GM21528 (cell line): ENCODE measurements at regions not wholly inside any gene's neighbourhood (a gene's known extent, or its start where the extent isn't known, plus 50 kb on each side); places are given as distances from the start of the nearest gene placed in this dataset.
A peak's percentile ranks its signal among the peaks of the same experiment; 100 is the strongest.

Experiments
- ATAC-seq: cut with Tn5 transposase; IDR thresholded peaks from one replicate; pipeline ENCODE4 v1.9.1; 2021; ENCODE audit warnings: mild to moderate bottlenecking, moderate library complexity; ENCODE audit not compliant: unreplicated experiment, low FRiP score

DNA sequence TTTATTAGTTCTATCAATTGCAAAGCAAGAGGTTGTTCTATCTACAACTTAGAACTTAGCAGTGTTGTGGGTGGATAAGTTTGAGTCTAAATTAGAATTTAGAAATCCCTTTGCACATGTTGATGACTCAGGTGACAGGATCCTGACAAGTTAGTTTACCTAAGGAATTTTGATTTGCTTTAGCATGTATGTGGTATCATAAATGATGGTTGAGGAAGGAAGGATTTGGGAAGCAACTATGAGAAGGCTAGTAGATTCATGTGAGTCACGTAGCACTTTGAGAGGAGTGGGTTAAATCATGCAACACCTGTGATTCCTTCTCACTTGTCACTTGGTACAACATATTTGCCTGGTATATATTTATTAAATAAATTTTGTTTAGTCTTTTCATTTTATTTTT lies 223.7 kb upstream of the USP25 start:
- no peak for ATAC-seq

DNA sequence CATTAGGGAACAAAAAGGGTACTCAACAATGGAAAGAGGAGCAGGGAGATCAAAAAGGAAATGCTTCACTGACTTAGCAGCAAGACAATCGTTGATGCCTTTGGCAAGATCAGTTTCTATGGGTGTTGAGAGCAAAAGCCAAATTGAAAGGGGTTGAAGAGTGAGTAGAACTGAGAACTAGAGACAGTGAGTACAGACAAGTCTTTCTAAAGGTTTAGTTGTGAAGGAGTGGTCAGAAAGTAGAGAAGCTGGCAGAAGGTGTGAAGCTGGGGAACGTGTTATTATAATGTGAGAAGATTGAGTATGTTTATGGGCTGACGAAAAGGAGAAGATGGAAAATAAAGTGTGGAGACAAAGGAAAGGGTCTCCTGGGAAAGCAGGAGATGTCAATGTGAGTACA lies 221.2 kb upstream of the USP25 start:
- no peak for ATAC-seq

DNA sequence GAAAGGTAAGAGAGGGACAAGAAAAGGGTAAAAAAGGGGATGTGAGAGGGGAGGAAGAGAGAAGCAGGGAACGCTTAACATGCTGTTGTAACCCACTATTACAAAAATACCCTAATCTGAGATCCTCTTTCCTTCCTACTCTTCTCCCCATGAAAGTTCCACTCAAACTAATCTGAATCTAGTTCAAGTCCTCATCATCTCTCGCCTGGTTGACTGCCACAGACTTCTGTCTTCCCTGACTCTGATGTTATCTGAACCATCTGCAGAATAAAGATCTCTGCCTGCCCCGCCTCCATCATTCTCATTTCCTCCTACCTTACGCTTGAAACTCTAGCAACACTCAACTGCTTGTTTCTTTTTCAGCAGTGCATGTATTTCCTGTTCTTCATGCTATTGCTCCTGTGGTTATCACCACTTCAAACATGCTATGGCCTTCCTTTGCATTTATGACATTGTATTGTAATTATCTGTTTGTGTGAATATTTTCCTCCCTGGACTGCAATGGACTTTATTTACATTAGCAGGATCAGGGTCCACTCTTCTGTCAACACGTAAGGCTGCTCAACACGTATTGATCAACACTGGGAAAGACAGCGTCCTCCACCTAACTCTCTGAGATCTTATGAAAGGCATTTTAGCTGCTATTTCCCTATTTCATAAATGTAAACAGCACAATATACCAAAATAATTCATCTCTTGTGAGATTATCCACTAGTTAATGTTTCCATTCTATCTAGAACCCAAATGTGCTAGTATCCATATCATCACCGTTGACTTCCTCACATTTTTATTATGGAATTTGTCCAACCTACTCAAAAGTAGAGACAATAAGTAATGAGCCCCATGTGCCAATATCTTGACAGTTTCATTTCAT lies 215.5 kb upstream of the USP25 start:
- peak; percentile 99 for ATAC-seq

DNA sequence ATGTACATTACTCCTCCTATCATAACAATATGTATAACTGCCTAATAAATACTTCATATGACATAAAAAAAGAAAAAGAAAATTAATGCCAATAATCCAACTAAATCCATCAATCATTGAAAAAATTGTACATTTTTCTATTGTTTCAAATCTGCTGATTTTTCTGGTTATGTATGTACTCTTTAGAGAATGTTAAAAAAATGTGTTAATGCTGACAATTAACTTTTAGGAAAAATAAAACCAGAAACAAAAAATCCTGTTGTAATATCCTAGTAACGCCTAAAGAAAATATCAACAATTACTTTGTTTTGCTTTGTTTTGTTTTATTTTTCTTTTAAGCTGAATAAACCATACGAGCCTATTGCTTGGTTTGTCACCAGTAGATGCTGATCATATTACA lies 213.9 kb upstream of the USP25 start:
- no peak for ATAC-seq

DNA sequence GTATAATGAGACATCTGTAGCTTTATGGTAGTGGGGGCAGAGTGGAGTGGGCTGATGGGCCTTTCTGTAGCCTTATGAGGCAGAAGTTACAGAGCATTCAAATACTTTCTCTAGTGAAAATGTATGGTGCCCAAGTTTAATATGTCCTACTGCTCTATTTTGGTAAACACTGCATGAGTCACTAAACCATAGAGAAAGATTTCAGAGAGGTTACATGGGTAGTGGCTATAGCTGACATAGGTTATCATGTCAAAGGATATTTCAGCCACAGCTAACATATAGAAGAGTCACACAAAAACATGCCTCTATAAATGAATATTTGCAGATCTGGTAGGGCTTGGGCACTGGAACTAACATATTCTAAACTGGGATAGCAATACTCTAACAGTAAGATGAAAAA lies 212.4 kb upstream of the USP25 start:
- no peak for ATAC-seq

DNA sequence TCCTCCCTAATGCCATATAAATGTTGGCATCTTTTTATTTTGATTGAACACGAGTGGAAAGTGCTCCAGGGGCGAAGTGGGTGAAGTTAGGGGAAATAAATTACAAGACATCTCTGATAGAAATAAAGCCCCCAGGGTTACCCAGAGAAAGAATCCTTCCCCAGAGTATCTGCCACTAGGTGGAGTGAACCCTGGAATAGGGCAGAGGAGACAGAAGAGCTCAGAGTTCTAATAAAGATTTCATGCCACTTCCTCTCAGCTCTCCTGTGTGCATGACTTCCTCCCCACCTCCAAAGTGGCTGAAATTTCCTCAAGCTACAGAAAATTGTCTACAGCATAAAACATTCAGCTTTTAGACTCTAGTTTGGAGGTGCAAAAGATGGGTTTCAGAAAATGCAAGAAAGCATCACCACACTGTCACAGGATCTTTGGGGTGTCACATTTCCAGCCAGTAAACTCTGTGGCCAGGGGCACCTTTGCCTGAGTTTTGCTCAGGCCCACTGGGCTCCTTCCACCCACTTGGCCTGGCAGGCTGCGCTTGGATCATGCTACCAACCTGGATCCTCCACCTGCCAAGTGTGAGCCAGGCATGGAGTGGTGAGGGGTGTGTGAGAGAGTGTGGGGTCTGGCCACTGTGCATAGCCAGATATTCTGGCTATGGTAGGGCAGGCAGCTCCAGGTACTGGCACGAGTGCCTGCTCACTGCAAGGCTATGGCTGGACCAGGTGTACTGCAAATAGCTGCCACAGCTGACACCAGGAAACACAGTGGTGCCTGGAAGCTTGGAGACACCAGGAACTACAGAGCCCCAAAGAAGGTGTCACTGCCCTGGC lies 208.8 kb upstream of the USP25 start:
- no peak for ATAC-seq

DNA sequence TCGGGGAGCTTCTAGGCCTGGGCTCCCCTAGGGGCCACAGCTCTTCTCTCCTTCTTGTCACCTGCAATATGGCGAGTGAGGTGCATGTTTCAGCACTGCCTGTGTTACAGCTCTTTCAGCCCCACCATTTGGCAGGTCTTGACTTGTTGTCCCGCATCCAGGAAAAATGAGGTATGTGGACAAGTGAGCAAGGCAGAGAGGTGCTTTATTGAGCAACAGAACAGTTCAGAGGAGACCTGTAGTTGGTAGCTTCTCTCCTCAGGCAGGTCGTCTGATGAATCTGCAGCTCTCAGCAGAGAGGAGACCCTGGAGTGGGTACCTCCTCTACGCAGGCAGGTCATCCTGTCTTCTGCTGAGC lies 208.2 kb upstream of the USP25 start:
- no peak for ATAC-seq

DNA sequence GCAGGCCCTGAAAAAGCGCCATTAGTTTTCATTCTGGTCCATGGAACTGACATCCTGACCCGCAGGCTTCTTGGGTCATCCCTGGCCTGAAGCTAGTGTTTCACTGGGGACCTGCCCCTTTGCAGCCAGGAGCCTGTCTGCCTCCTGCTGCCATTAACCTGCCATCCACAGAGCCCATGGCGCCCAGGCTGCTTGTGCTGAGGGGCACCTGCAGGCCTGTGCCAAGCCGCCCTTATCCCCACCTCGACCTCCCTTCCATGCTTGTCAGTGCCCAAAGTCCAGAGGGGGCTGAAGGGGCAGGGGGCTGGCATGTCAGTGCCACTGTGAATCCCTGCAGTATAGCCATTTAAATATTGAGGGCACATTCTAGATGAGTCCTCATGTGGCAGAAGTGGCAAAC lies 207.6 kb upstream of the USP25 start:
- ATAC-seq: no peak

DNA sequence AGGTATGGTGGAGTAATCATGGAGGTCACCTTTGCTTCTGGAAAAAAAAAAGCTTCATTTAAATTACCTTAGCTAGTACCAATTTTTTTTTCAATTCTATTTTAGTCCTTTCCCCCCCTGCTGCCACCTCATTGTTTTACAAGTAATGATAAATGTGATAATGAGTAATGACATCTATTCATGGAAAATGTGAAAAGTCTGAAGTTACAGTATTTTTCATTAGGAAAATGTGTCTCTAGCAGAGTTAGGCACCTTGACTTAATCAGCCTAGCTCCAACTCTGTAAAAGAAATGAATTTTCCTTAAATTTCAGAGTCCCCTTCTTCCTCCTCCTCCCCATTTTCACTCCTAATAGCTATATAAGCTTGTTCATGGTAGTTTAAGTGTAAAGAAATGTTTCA lies 204.9 kb upstream of the USP25 start:
- ATAC-seq: no peak

DNA sequence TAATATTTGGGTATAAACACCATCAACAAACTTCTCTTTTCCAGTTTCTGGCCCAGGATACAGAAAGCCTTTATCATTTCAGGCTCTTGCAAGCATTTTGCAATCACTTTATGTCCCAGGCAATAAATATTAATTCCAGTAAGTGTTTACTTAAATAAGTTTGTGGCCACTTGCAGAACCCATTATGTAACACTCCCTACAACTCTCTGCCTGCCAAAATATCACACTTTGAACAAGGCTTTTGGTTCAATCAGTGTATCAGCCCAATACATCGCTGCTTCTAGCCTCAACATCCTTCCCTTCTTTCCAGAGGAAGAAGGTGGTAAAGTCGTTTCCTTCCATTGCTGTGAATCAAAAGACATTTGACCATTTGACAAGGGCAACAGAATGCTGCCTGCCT lies 203.0 kb upstream of the USP25 start:
- no peak for ATAC-seq

DNA sequence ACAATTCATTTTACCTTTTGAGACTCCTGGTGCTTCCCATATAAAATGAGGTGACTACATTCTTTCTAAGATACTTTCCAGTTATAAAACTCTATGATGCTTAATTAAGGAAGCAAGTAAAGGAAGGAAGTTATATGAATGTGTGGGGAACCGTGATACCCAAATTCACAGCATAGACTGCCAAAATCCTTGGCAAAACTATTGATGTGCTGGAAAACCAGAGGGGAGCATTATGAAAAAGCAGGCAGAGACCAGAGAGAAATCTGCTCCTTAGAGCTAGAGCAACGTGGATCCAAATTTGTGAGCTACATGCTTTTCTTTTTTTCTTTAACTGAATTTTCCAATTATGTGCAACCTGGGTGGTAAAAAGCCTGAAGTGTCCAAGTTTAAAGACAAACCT lies 201.4 kb upstream of the USP25 start:
- ATAC-seq: no peak

DNA sequence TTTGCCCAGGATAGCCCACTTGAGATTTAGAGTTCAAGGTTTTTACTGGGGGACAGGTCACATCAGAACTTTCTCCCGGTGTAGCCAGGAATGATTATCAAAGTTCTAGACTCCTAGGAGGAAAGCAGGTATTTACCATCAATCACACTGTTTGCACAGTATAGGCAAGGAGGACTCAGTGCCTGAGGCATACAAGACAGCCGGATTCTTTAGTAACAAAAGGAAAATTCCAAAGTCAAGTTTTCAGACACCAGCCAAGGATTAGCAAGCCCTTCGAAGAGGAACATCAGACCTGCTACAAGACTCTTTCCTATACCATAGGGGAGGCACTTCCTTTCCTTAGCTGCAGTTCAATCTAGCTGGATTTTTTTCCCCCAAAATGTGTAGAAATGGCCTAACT lies 197.8 kb upstream of the USP25 start:
- ATAC-seq: no peak

DNA sequence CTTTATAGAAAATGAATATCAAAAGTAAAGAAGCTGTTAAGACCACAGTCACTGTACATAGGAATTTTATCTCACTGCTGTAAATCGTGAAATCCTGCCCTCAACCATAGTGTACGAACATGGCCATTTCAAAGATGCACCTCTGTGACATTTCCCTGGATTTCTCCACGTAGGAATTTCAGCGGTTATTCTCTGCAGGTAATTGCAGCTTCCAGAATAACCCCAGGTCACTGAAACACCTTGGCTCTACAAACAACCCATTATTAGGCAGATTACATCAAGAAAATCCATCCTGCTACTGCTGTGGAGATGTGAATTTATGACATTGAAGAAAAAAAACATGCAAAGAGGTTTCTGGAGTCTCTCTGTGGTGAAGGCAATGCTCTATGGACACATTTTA lies 196.2 kb upstream of the USP25 start:
- ATAC-seq: no peak

DNA sequence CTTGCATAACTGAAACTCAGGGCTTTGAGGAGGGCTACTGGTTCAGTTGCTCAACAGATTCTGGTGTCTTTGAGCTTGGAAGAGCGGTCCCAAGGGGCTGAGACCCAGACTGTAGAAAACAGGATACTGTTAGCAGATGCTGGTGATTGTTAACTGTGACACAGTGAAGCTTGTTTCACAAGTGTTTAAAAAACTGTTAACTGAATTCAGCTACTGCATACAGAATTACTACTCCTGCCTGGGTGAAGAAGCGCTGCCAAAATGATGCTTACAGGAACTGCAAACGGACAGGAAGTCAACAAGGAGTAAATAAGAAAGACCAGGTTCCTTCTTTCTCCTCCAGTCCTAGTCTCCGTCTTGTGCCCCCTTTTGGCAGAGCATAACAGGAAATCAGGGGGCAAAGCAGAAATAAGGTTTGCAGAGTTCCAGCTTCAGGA lies 195.3 kb upstream of the USP25 start:
- no peak for ATAC-seq

DNA sequence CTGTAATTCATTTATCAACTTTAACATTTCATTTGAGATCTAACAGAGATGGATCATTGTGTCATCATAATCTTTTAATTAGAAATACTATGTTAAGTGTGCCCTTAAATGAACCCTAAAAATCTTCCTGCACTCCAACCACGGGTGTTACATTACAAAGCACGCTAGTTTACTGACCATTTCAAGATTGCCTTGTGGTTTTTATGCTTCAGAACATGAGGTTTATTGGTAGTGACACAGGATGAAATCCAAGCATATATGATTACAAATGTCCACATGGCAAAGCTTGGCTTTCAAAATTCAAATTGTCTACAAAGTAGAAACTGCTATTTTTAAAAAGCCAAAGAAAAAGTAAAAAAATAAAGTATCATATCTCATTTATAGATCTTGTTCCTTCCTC lies 190.4 kb upstream of the USP25 start:
- no peak for ATAC-seq

DNA sequence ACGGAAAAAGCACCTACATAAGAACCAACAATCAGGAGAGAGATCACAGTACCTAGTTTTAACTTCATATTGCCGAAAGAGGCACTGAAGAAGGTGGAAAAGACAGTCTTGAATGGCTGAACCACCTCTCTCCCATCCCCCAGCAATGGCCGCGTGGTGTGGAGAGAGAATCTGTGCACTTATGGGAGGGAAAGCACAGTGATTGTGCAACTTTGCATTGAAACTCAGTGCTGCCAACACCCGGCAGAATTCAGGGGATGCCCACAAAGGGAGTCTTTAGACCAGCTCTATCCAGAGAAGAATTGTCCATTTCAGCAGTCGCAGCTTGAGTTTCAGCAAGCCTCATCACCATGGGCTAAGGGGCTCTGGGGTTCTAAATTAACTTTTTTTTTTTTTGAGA lies 186.3 kb upstream of the USP25 start:
- ATAC-seq: no peak

DNA sequence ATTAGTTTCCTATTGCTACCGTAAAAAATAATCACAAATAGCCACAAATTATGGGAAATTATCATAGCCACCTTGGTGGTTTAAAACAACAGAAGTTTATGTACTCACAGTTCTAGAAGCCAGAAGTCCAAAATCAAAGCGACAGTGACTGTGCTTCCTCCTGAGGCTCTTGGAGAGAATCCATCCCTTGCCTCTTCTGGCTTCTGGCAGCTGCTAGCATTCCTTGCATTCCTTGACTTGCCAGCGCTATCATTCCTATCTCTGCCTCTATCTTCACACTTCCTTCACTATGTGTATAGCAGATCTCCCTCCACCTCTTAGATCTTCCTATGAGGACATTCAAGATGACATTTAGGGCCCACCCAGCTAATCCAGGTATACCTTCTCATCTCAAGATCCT lies 180.1 kb upstream of the USP25 start:
- no peak for ATAC-seq

DNA sequence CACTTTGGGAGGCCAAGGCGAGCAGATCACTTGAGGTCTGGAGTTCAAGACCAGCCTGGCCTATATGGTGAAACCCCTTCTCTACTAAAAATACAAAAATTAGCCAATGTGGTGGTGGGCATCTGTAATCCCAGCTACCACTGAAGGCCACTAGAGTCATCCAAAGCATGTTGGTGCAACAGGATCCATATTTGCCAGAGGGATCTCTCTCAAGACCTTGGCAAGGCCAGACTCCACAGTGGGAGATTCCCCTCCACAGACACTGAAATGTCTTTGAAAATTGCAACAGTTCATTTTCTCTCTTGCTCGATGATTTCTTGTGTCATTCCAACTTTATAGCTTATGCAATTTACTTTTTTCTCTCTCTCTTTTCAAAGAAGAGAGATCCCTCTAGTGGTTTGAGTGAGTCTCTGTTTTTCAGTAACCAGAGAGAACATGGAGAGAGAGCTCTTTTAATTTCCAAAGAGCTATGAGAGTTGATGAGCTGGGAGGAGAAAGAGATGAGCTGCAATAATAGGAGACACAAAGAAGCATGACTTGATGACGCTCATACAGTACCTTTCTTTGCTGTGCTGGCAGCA lies 176.8 kb upstream of the USP25 start:
- no peak for ATAC-seq

DNA sequence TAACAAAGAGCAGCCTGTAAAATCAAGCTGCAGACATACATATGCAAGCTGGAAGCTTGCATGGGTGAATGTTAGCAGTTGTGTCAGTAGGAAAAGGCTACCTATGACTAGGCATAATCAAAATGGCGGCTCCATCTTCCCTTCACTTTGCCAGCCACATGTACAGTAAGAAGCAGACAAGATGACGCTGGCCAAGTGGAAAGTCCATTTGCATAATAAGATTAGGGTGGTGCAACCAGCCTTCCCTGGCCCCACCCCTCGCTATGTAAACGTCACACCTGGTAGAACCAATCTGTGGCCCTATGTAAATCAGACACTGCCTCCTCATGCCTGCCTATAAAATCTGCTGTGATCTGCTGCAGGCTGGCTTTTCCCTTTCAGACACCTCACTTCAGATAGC lies 171.9 kb upstream of the USP25 start:
- no peak for ATAC-seq

DNA sequence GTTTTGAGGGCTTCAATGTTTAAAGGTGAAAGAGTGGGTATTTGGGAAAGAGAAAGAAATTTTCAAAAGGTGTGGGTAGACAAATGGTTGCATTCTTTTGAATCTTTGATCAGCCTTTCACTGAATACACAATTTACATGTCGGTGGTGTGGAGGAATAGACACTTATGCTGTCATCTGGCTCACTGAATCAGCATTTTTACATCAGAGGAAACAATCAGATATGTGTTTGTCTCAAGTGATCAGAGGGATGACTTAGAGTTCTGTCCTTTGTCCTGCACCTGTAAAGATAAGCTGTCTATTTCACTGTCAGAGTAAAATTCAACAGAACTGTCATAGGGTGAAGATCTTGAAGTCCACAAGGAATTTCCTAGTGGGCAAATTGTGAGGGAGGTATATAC lies 170.9 kb upstream of the USP25 start:
- no peak for ATAC-seq

DNA sequence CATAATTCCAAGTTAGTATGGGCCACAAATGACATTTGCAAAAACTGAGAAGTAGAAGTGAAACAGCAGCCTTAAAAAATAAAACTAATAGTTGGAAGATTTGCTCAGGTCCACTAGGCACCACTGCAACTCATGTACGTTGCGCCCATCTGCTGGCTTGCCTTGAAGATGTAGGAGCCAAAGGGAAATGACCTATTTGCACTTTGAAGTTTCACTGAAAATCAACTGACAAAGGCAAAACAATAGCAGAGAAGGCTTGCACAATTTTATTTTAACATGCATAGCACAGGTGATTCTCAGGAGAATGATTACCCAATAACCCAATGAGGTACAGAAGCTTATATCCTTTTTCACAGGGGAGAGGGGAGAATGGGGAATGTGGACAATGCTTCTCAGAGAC lies 170.1 kb upstream of the USP25 start:
- ATAC-seq: no peak
